Glutamatergic neuron (in vitro differentiated cells): ENCODE measurements at regions not wholly inside any gene's neighbourhood (a gene's known extent, or its start where the extent isn't known, plus 50 kb on each side); places are given as distances from the start of the nearest gene placed in this dataset.

Experiments used
- DNase-seq: peaks from one replicate; pipeline ENCODE4 v3.0.0; 2022
- H3K27ac Mint-ChIP-seq: one replicate; pipeline ENCODE4 v1.8.0; 2020; ENCODE audit warnings: mild to moderate bottlenecking, mixed read lengths, inconsistent platforms; ENCODE audit not compliant: unreplicated experiment
- H3K27me3 Mint-ChIP-seq: one replicate; pipeline ENCODE4 v1.8.0; 2020; ENCODE audit warnings: mild to moderate bottlenecking, moderate library complexity, mixed read lengths, inconsistent platforms; ENCODE audit not compliant: unreplicated experiment
- H3K36me3 Mint-ChIP-seq: one replicate; pipeline ENCODE4 v1.8.0; 2020; ENCODE audit warnings: mild to moderate bottlenecking, mixed read lengths, inconsistent platforms; ENCODE audit not compliant: unreplicated experiment
- H3K4me1 Mint-ChIP-seq: one replicate; pipeline ENCODE4 v1.8.0; 2020; ENCODE audit warnings: mild to moderate bottlenecking, low read depth, mixed read lengths, inconsistent platforms; ENCODE audit not compliant: unreplicated experiment
- H3K4me3 Mint-ChIP-seq: one replicate; pipeline ENCODE4 v1.8.0; 2020; ENCODE audit warnings: mild to moderate bottlenecking, mixed read lengths, inconsistent platforms; ENCODE audit not compliant: unreplicated experiment
- H3K9me3 Mint-ChIP-seq: one replicate; pipeline ENCODE4 v1.8.0; 2020; ENCODE audit warnings: mild to moderate bottlenecking, moderate library complexity, mixed read lengths, inconsistent platforms; ENCODE audit not compliant: unreplicated experiment
- TF ChIP-seq, protein P1 (sequence below): fragments of 200-600 bp; sonication (generic); IDR thresholded peaks from one replicate; pipeline ENCODE4 v1.5.0; 2021; ENCODE audit not compliant: partially characterized antibody, unreplicated experiment

- DNase-seq = no peak
- Mint-ChIP-seq H3K9me3 (no peaks in the 10 kb centered on the region), H3K4me1 (no peaks in the 10 kb centered on the region), H3K4me3 (no peak overlapping the region), H3K27me3 (no peaks in the 10 kb centered on the region), H3K36me3 (no peaks in the 10 kb centered on the region), H3K27ac (no peak overlapping the region)
- TF ChIP-seq, protein P1, sequence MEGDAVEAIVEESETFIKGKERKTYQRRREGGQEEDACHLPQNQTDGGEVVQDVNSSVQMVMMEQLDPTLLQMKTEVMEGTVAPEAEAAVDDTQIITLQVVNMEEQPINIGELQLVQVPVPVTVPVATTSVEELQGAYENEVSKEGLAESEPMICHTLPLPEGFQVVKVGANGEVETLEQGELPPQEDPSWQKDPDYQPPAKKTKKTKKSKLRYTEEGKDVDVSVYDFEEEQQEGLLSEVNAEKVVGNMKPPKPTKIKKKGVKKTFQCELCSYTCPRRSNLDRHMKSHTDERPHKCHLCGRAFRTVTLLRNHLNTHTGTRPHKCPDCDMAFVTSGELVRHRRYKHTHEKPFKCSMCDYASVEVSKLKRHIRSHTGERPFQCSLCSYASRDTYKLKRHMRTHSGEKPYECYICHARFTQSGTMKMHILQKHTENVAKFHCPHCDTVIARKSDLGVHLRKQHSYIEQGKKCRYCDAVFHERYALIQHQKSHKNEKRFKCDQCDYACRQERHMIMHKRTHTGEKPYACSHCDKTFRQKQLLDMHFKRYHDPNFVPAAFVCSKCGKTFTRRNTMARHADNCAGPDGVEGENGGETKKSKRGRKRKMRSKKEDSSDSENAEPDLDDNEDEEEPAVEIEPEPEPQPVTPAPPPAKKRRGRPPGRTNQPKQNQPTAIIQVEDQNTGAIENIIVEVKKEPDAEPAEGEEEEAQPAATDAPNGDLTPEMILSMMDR = no peak
Observed at GRCh38 chr15:61798631-61799030, 261.6 kb downstream of the VPS13C start.

- H3K4me1 Mint-ChIP-seq = no peaks in the 10 kb centered on the region
- H3K9me3 Mint-ChIP-seq = peaks cover 2% of the 10 kb centered on the region
- H3K36me3 Mint-ChIP-seq = no peaks in the 10 kb centered on the region
- H3K27me3 Mint-ChIP-seq = no peaks in the 10 kb centered on the region
- TF ChIP-seq, protein P1 = no peak
- H3K27ac Mint-ChIP-seq = no peak overlapping the region
- H3K4me3 Mint-ChIP-seq = no peak overlapping the region
- no peak for DNase-seq
Observed at GRCh38 chr15:61796056-61796455, 264.2 kb downstream of the VPS13C start.

- H3K4me3 Mint-ChIP-seq = no peak overlapping the region
- DNase-seq = no peak
- H3K4me1 Mint-ChIP-seq = no peaks in the 10 kb centered on the region
- no peaks in the 10 kb centered on the region for H3K36me3 Mint-ChIP-seq
- no peak overlapping the region for H3K27ac Mint-ChIP-seq
- TF ChIP-seq, protein P1 = no peak
- no peaks in the 10 kb centered on the region for H3K27me3 Mint-ChIP-seq
- peaks cover 2% of the 10 kb centered on the region for H3K9me3 Mint-ChIP-seq
Observed at GRCh38 chr15:61794881-61795280, 265.4 kb downstream of the VPS13C start.

GRCh38 chr15:61794276-61794675 is 266.0 kb downstream of the VPS13C start:
- Mint-ChIP-seq H3K27me3 (no peaks in the 10 kb centered on the region), H3K4me1 (no peaks in the 10 kb centered on the region), H3K9me3 (peaks cover 2% of the 10 kb centered on the region), H3K36me3 (no peaks in the 10 kb centered on the region), H3K27ac (no peak overlapping the region), H3K4me3 (no peak overlapping the region)
- DNase-seq = no peak
- TF ChIP-seq, protein P1 = no peak

DNA sequence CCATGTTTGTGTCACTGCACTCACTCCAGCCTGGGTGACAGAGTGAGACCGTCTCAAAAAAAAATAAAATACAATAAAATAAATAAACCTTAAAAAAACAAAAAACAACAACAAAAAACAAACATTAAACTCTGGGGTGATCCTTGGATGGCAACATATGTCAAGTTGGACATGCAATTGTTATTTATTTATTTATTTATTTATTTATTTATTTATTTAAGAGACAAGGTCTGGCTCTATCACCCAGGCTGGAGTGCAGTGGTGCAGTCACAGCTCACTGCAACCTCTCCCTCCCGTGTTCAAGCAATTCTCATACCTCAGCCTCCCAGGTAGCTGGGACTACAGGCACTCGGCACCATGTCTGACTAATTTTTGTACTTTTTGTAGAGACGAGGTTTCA is 275.5 kb downstream of the VPS13C start:
- Mint-ChIP-seq H3K27me3 (no peaks in the 10 kb centered on the region), H3K4me1 (no peaks in the 10 kb centered on the region), H3K36me3 (no peaks in the 10 kb centered on the region), H3K4me3 (no peak overlapping the region), H3K27ac (no peak overlapping the region), H3K9me3 (no peaks in the 10 kb centered on the region)
- TF ChIP-seq, protein P1 = no peak
- DNase-seq = no peak
